GM12864 (cell line): ENCODE measurements at regions not wholly inside any gene's neighbourhood (a gene's known extent, or its start where the extent isn't known, plus 50 kb on each side); places are given as distances from the start of the nearest gene placed in this dataset.

Source experiments
- DNase-seq: peaks from one replicate; pipeline ENCODE4 v3.0.0-alpha.2; 2011; ENCODE audit warnings: low read depth
- H3K4me3 ChIP-seq: 2 replicates; pipeline ENCODE4 v1.5.1; 2011; ENCODE audit warnings: mild to moderate bottlenecking, low read depth, low read length, control low read depth
- TF ChIP-seq, protein P1 (sequence below): IDR thresholded peaks from 2 replicates; pipeline ENCODE4 v1.5.1; 2011; ENCODE audit warnings: low read depth, mild to moderate bottlenecking, moderate library complexity, low read length, control low read depth, inconsistent platforms; ENCODE audit errors: missing control alignments

- H3K4me3 ChIP-seq, result no peak overlapping the region
- no peak for DNase-seq
- TF ChIP-seq, protein P1, sequence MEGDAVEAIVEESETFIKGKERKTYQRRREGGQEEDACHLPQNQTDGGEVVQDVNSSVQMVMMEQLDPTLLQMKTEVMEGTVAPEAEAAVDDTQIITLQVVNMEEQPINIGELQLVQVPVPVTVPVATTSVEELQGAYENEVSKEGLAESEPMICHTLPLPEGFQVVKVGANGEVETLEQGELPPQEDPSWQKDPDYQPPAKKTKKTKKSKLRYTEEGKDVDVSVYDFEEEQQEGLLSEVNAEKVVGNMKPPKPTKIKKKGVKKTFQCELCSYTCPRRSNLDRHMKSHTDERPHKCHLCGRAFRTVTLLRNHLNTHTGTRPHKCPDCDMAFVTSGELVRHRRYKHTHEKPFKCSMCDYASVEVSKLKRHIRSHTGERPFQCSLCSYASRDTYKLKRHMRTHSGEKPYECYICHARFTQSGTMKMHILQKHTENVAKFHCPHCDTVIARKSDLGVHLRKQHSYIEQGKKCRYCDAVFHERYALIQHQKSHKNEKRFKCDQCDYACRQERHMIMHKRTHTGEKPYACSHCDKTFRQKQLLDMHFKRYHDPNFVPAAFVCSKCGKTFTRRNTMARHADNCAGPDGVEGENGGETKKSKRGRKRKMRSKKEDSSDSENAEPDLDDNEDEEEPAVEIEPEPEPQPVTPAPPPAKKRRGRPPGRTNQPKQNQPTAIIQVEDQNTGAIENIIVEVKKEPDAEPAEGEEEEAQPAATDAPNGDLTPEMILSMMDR, result no peak
Measured at GRCh38 chr18:37712776-37713175, 147.2 kb upstream of the CELF4 start.

- TF ChIP-seq, protein P1, result no peak
- DNase-seq, result no peak
- H3K4me3 ChIP-seq, result no peak overlapping the region
Measured at GRCh38 chr18:37711766-37712505, 146.3 kb upstream of the CELF4 start.

- TF ChIP-seq, protein P1, result no peak
- no peak overlapping the region for H3K4me3 ChIP-seq
- DNase-seq, result no peak
Measured at GRCh38 chr18:37710726-37711125, 145.1 kb upstream of the CELF4 start.

GRCh38 chr18:37709740-37710139, 144.1 kb upstream of the CELF4 start:
- no peak overlapping the region for H3K4me3 ChIP-seq
- no peak for DNase-seq
- TF ChIP-seq, protein P1, result no peak

GRCh38 chr18:37705016-37705415, 139.4 kb upstream of the CELF4 start:
- TF ChIP-seq, protein P1, result no peak
- H3K4me3 ChIP-seq, result no peak overlapping the region
- DNase-seq, result no peak

DNA sequence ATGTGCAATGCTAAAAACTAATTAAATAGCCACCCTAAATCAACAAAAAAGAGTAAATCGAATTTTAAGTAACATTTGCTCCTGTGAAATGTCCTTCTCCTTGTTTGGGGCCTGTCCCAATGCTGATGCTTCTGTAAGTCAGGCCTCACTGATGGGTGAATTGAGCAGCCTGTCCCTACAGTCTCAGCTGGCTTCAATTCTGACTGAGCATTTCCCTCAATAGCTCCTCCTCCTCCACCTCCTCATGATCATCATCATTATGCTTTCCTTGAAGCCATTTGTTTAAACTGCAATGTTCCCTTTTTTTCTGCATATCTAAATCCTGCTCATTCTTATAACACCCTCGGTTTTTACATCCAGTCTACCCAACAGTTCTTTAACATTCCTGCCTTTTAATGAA, 137.2 kb upstream of the CELF4 start:
- no peak for DNase-seq
- TF ChIP-seq, protein P1, result no peak
- H3K4me3 ChIP-seq, result no peak overlapping the region

GRCh38 chr18:37701967-37702366, 136.4 kb upstream of the CELF4 start:
- DNase-seq, result no peak
- H3K4me3 ChIP-seq, result no peak overlapping the region
- TF ChIP-seq, protein P1, result no peak
